ENCODE measurements at regions not wholly inside any gene's neighbourhood (a gene's known extent, or its start where the extent isn't known, plus 50 kb on each side); places are given as distances from the start of the nearest gene placed in this dataset.

DNA sequence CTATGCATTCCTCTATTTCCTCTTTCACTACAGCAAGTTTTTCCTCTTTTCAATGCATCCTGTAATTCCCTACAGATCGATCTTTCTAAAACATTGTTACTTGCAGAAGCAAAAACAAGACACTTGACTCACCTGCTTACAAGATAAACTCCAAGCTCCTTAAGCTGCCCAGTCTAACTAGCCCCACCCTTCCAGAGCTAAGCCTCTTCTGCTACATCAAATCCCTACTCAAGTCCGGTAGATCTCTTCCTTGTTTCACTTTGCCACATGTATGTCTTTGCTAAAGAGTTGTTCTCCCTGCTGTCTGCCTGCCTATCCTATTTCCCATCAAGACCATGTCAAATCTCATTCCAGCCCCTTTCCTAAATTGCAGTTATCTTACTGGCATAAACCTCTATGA, 724.8 kb downstream of the C12orf50 start:
- no peaks in the 10 kb centered on the region for H3K9me3 ChIP-seq (ENCODE audit: control extremely low read depth in 1 of 5, control insufficient read depth in 4 of 5, insufficient read depth in 2 of 5, low read depth in 1 of 5, low read length in 4 of 5)
- H3K27ac ChIP-seq (ENCODE audit: insufficient read depth in 1 of 2, low read depth in 1 of 2, low read length in 2 of 2, poor library complexity in 1 of 2, severe bottlenecking in 2 of 2), result no peak overlapping the region
- H3K36me3 ChIP-seq (ENCODE audit: control insufficient read depth in 4 of 4, insufficient read depth in 4 of 4, low read length in 3 of 4), result no peaks in the 10 kb centered on the region
- no peak for DNase-seq
- H3K27me3 ChIP-seq (replicated peaks in 2 of 5; ENCODE audit: control insufficient read depth in 4 of 5, insufficient read depth in 5 of 5, low read length in 4 of 5), result no peaks in the 10 kb centered on the region
- POLR2A ChIA-PET, result no interaction called here
- no peak overlapping the region for H3K4me3 ChIP-seq (ENCODE audit: control insufficient read depth in 1 of 7, extremely low read depth in 1 of 7, insufficient read depth in 4 of 7, low read depth in 2 of 7, low read length in 6 of 7)
- CTCF ChIA-PET, result no interaction called here
- 88% methylated on average over 2 of the region's 2 CpGs for WGBS (ENCODE audit: insufficient coverage)
- no peaks in the 10 kb centered on the region for H3K4me1 ChIP-seq (ENCODE audit: control extremely low read depth in 1 of 4, control insufficient read depth in 4 of 4, insufficient read depth in 4 of 4, low read length in 3 of 4)

GRCh38 chr12:87303396-87304012, 725.7 kb downstream of the C12orf50 start:
- no peak for DNase-seq
- H3K9me3 ChIP-seq (ENCODE audit: control extremely low read depth in 1 of 5, control insufficient read depth in 4 of 5, insufficient read depth in 2 of 5, low read depth in 1 of 5, low read length in 4 of 5), result no peaks in the 10 kb centered on the region
- ChIA-PET CTCF (no interaction called here), POLR2A (no interaction called here)
- no peak overlapping the region for H3K27ac ChIP-seq (ENCODE audit: insufficient read depth in 1 of 2, low read depth in 1 of 2, low read length in 2 of 2, poor library complexity in 1 of 2, severe bottlenecking in 2 of 2)
- no peaks in the 10 kb centered on the region for H3K36me3 ChIP-seq (ENCODE audit: control insufficient read depth in 4 of 4, insufficient read depth in 4 of 4, low read length in 3 of 4)
- H3K27me3 ChIP-seq (replicated peaks in 2 of 5; ENCODE audit: control insufficient read depth in 4 of 5, insufficient read depth in 5 of 5, low read length in 4 of 5), result no peaks in the 10 kb centered on the region
- WGBS (ENCODE audit: insufficient coverage), result no CpG with 5 or more reads among the region's 1 CpG
- H3K4me1 ChIP-seq (ENCODE audit: control extremely low read depth in 1 of 4, control insufficient read depth in 4 of 4, insufficient read depth in 4 of 4, low read length in 3 of 4), result no peaks in the 10 kb centered on the region
- no peak overlapping the region for H3K4me3 ChIP-seq (ENCODE audit: control insufficient read depth in 1 of 7, extremely low read depth in 1 of 7, insufficient read depth in 4 of 7, low read depth in 2 of 7, low read length in 6 of 7)

DNA sequence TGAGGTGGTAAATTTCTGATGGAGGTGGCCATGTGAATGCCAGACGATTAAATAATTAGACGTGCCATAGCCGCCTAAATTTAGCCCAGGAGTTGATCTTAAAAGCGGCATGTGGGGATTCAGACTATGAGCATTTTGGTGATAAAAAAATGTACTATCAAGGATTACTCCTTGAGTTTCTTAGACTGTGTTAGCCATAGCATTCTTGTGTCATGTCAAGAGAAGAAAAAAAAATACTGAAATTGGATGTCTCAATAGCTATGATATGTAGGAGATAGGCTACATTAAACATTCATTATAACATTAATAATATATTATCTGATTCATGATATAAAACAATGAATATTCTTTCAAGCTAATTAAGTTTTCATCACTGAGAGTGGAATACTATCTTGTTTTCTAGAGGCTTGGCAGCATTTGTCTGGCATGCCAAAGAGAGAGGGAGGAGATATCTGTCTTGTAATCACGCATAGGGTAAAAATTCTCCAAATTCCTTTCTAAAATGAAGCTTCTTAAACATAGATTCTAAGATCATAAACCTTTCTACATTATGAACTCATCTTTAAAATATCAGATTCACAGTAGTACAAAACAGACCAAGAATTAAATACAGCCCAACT, 727.0 kb downstream of the C12orf50 start:
- H3K27ac ChIP-seq (ENCODE audit: insufficient read depth in 1 of 2, low read depth in 1 of 2, low read length in 2 of 2, poor library complexity in 1 of 2, severe bottlenecking in 2 of 2), result no peak overlapping the region
- CTCF ChIA-PET, result interaction anchor here (0.6 kb wide), 1 partner anchor 29 kb away, joined by 4 read pairs; no protein-coding TSS in a partner anchor
- no peak for DNase-seq
- H3K36me3 ChIP-seq (ENCODE audit: control insufficient read depth in 4 of 4, insufficient read depth in 4 of 4, low read length in 3 of 4), result no peaks in the 10 kb centered on the region
- H3K27me3 ChIP-seq (replicated peaks in 2 of 5; ENCODE audit: control insufficient read depth in 4 of 5, insufficient read depth in 5 of 5, low read length in 4 of 5), result no peaks in the 10 kb centered on the region
- no peaks in the 10 kb centered on the region for H3K4me1 ChIP-seq (ENCODE audit: control extremely low read depth in 1 of 4, control insufficient read depth in 4 of 4, insufficient read depth in 4 of 4, low read length in 3 of 4)
- no peaks in the 10 kb centered on the region for H3K9me3 ChIP-seq (ENCODE audit: control extremely low read depth in 1 of 5, control insufficient read depth in 4 of 5, insufficient read depth in 2 of 5, low read depth in 1 of 5, low read length in 4 of 5)
- WGBS (ENCODE audit: insufficient coverage), result 95% methylated on average over 4 of the region's 5 CpGs
- POLR2A ChIA-PET, result no interaction called here
- no peak overlapping the region for H3K4me3 ChIP-seq (ENCODE audit: control insufficient read depth in 1 of 7, extremely low read depth in 1 of 7, insufficient read depth in 4 of 7, low read depth in 2 of 7, low read length in 6 of 7)

DNA sequence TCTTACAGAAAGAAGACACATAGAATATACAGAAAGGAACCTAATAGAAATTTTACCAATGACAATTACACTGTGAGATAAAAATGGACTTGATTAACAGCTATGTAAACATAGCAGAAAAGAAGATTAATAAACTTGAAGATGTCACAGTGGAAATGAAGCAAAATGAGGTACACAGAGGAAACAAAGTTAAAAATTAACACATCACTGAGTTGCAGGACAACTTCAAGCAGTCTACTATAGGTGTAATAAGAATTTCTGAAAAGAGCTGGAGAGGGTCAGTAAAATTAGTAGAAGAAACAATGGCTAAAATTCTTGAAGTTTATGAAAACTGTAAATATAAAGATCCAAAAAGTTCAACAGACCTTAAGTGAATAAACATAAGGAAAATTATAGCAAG, 738.7 kb downstream of the C12orf50 start:
- Histone ChIP-seq H3K27ac (ENCODE audit: insufficient read depth in 1 of 2, low read depth in 1 of 2, low read length in 2 of 2, poor library complexity in 1 of 2, severe bottlenecking in 2 of 2) (no peak overlapping the region), H3K4me3 (ENCODE audit: control insufficient read depth in 1 of 7, extremely low read depth in 1 of 7, insufficient read depth in 4 of 7, low read depth in 2 of 7, low read length in 6 of 7) (no peak overlapping the region), H3K4me1 (ENCODE audit: control extremely low read depth in 1 of 4, control insufficient read depth in 4 of 4, insufficient read depth in 4 of 4, low read length in 3 of 4) (no peaks in the 10 kb centered on the region), H3K36me3 (ENCODE audit: control insufficient read depth in 4 of 4, insufficient read depth in 4 of 4, low read length in 3 of 4) (no peaks in the 10 kb centered on the region), H3K9me3 (ENCODE audit: control extremely low read depth in 1 of 5, control insufficient read depth in 4 of 5, insufficient read depth in 2 of 5, low read depth in 1 of 5, low read length in 4 of 5) (peaks cover 0 to 1% (median 0%) of the 10 kb centered on the region in 5 experiments), H3K27me3 (replicated peaks in 2 of 5; ENCODE audit: control insufficient read depth in 4 of 5, insufficient read depth in 5 of 5, low read length in 4 of 5) (no peaks in the 10 kb centered on the region)
- CTCF ChIA-PET, result no interaction called here
- POLR2A ChIA-PET, result no interaction called here
- no peak for DNase-seq

- DNase-seq, result no peak
- Histone ChIP-seq H3K4me3 (ENCODE audit: control insufficient read depth in 1 of 7, extremely low read depth in 1 of 7, insufficient read depth in 4 of 7, low read depth in 2 of 7, low read length in 6 of 7) (no peak overlapping the region), H3K4me1 (ENCODE audit: control extremely low read depth in 1 of 4, control insufficient read depth in 4 of 4, insufficient read depth in 4 of 4, low read length in 3 of 4) (no peaks in the 10 kb centered on the region), H3K27ac (ENCODE audit: insufficient read depth in 1 of 2, low read depth in 1 of 2, low read length in 2 of 2, poor library complexity in 1 of 2, severe bottlenecking in 2 of 2) (no peak overlapping the region), H3K9me3 (ENCODE audit: control extremely low read depth in 1 of 5, control insufficient read depth in 4 of 5, insufficient read depth in 2 of 5, low read depth in 1 of 5, low read length in 4 of 5) (no peaks in the 10 kb centered on the region), H3K27me3 (replicated peaks in 2 of 5; ENCODE audit: control insufficient read depth in 4 of 5, insufficient read depth in 5 of 5, low read length in 4 of 5) (no peaks in the 10 kb centered on the region), H3K36me3 (ENCODE audit: control insufficient read depth in 4 of 4, insufficient read depth in 4 of 4, low read length in 3 of 4) (no peaks in the 10 kb centered on the region)
- ChIA-PET POLR2A (no interaction called here), CTCF (no interaction called here)
Observed at GRCh38 chr12:87283886-87284285, 745.3 kb downstream of the C12orf50 start.

DNA sequence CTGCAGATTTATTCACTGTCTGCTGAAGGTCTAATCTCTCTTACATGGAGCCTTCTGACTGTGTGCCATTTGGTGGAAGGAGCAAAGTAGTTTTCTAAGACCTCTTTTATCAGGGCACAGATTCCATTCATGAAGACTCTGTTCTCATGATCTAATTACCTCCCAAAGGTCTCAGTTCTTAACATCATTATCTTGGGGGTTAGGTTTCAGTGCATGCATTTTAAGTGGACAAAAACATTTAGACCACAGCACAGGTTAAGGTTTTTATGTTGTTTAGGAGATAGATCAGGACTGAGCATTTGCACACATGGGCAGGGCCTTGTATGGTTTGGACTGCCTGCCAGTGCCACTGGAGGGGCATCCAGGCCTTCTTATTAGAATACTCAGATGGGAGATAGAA, 746.1 kb downstream of the C12orf50 start:
- no peak overlapping the region for H3K27ac ChIP-seq (ENCODE audit: insufficient read depth in 1 of 2, low read depth in 1 of 2, low read length in 2 of 2, poor library complexity in 1 of 2, severe bottlenecking in 2 of 2)
- no peaks in the 10 kb centered on the region for H3K9me3 ChIP-seq (ENCODE audit: control extremely low read depth in 1 of 5, control insufficient read depth in 4 of 5, insufficient read depth in 2 of 5, low read depth in 1 of 5, low read length in 4 of 5)
- ChIA-PET POLR2A (no interaction called here), CTCF (no interaction called here)
- no peaks in the 10 kb centered on the region for H3K36me3 ChIP-seq (ENCODE audit: control insufficient read depth in 4 of 4, insufficient read depth in 4 of 4, low read length in 3 of 4)
- H3K27me3 ChIP-seq (replicated peaks in 2 of 5; ENCODE audit: control insufficient read depth in 4 of 5, insufficient read depth in 5 of 5, low read length in 4 of 5), result no peaks in the 10 kb centered on the region
- DNase-seq, result no peak
- H3K4me3 ChIP-seq (ENCODE audit: control insufficient read depth in 1 of 7, extremely low read depth in 1 of 7, insufficient read depth in 4 of 7, low read depth in 2 of 7, low read length in 6 of 7), result no peak overlapping the region
- H3K4me1 ChIP-seq (ENCODE audit: control extremely low read depth in 1 of 4, control insufficient read depth in 4 of 4, insufficient read depth in 4 of 4, low read length in 3 of 4), result no peaks in the 10 kb centered on the region

- Histone ChIP-seq H3K27ac (ENCODE audit: insufficient read depth in 1 of 2, low read depth in 1 of 2, low read length in 2 of 2, poor library complexity in 1 of 2, severe bottlenecking in 2 of 2) (no peak overlapping the region), H3K27me3 (replicated peaks in 2 of 5; ENCODE audit: control insufficient read depth in 4 of 5, insufficient read depth in 5 of 5, low read length in 4 of 5) (no peaks in the 10 kb centered on the region), H3K9me3 (ENCODE audit: control extremely low read depth in 1 of 5, control insufficient read depth in 4 of 5, insufficient read depth in 2 of 5, low read depth in 1 of 5, low read length in 4 of 5) (no peaks in the 10 kb centered on the region), H3K4me3 (ENCODE audit: control insufficient read depth in 1 of 7, extremely low read depth in 1 of 7, insufficient read depth in 4 of 7, low read depth in 2 of 7, low read length in 6 of 7) (no peak overlapping the region), H3K36me3 (ENCODE audit: control insufficient read depth in 4 of 4, insufficient read depth in 4 of 4, low read length in 3 of 4) (no peaks in the 10 kb centered on the region), H3K4me1 (ENCODE audit: control extremely low read depth in 1 of 4, control insufficient read depth in 4 of 4, insufficient read depth in 4 of 4, low read length in 3 of 4) (no peaks in the 10 kb centered on the region)
- ChIA-PET CTCF (interaction anchor here (0.8 kb wide), 1 partner anchor 69 kb away, joined by 3 read pairs; no protein-coding TSS in a partner anchor), POLR2A (no interaction called here)
- DNase-seq, result no peak
- no CpG with 5 or more reads among the region's 1 CpG for WGBS (ENCODE audit: insufficient coverage)
Observed at GRCh38 chr12:87280893-87281292, 748.3 kb downstream of the C12orf50 start.

Measured in common myeloid progenitor, CD34-positive (primary cell).